ENCODE measurements at regions not wholly inside any gene's neighbourhood (a gene's known extent, or its start where the extent isn't known, plus 50 kb on each side); places are given as distances from the start of the nearest gene placed in this dataset.
A peak's percentile ranks its signal among the peaks of the same experiment; 100 is the strongest.

GRCh38 chr7:41633690-41634089 lies 69.2 kb downstream of the INHBA start:
- no peak for DNase-seq (ENCODE audit: low read depth)

- no peak for DNase-seq (ENCODE audit: low read depth)
These were observed 72.1 kb downstream of the INHBA start for GRCh38 chr7:41630741-41631140.

- DNase-seq (ENCODE audit: low read depth) = peak; percentile 71
These were observed 73.2 kb downstream of the INHBA start for GRCh38 chr7:41629711-41630111.

- DNase-seq (ENCODE audit: low read depth) = no peak
These were observed 74.0 kb downstream of the INHBA start for GRCh38 chr7:41628901-41629300.

- DNase-seq (ENCODE audit: low read depth) = no peak
These were observed 75.1 kb downstream of the INHBA start for GRCh38 chr7:41627645-41628298.

GRCh38 chr7:41624818-41625217 lies 78.1 kb downstream of the INHBA start:
- peak; percentile 54 for DNase-seq (ENCODE audit: low read depth)

- no peak for DNase-seq (ENCODE audit: low read depth)
These were observed 80.7 kb downstream of the INHBA start for GRCh38 chr7:41621953-41622831.

GRCh38 chr7:41617987-41618386 lies 84.9 kb downstream of the INHBA start:
- DNase-seq (ENCODE audit: low read depth) = no peak

- no peak for DNase-seq (ENCODE audit: low read depth)
These were observed 90.1 kb downstream of the INHBA start for GRCh38 chr7:41612798-41613197.

GRCh38 chr7:41612386-41612785 lies 90.5 kb downstream of the INHBA start:
- peak; percentile 35 for DNase-seq (ENCODE audit: low read depth)

- no peak for DNase-seq (ENCODE audit: low read depth)
These were observed 94.4 kb downstream of the INHBA start for GRCh38 chr7:41608447-41608846.

GRCh38 chr7:41603985-41604384 lies 98.9 kb downstream of the INHBA start:
- DNase-seq (ENCODE audit: low read depth) = no peak

GRCh38 chr7:41599760-41600159 lies 103.1 kb downstream of the INHBA start:
- DNase-seq (ENCODE audit: low read depth) = no peak

- no peak for DNase-seq (ENCODE audit: low read depth)
These were observed 110.1 kb downstream of the INHBA start for GRCh38 chr7:41592794-41593193.

- DNase-seq (ENCODE audit: low read depth) = no peak
These were observed 110.7 kb downstream of the INHBA start for GRCh38 chr7:41592236-41592635.

- no peak for DNase-seq (ENCODE audit: low read depth)
These were observed 111.9 kb downstream of the INHBA start for GRCh38 chr7:41590986-41591385.

- no peak for DNase-seq (ENCODE audit: low read depth)
These were observed 114.5 kb downstream of the INHBA start for GRCh38 chr7:41588341-41588740.

GRCh38 chr7:41586931-41587640 lies 115.8 kb downstream of the INHBA start:
- DNase-seq (ENCODE audit: low read depth) = no peak

- peak; percentile 33 for DNase-seq (ENCODE audit: low read depth)
These were observed 118.1 kb downstream of the INHBA start for GRCh38 chr7:41584746-41585145.

- no peak for DNase-seq (ENCODE audit: low read depth)
These were observed 120.8 kb downstream of the INHBA start for GRCh38 chr7:41582116-41582515.

- no peak for DNase-seq (ENCODE audit: low read depth)
These were observed 121.8 kb downstream of the INHBA start for GRCh38 chr7:41581041-41581440.

GRCh38 chr7:41579961-41580935 lies 122.6 kb downstream of the INHBA start:
- DNase-seq (ENCODE audit: low read depth) = peak; percentile 17
